ENCODE measurements at regions not wholly inside any gene's neighbourhood (a gene's known extent, or its start where the extent isn't known, plus 50 kb on each side); places are given as distances from the start of the nearest gene placed in this dataset.

DNA sequence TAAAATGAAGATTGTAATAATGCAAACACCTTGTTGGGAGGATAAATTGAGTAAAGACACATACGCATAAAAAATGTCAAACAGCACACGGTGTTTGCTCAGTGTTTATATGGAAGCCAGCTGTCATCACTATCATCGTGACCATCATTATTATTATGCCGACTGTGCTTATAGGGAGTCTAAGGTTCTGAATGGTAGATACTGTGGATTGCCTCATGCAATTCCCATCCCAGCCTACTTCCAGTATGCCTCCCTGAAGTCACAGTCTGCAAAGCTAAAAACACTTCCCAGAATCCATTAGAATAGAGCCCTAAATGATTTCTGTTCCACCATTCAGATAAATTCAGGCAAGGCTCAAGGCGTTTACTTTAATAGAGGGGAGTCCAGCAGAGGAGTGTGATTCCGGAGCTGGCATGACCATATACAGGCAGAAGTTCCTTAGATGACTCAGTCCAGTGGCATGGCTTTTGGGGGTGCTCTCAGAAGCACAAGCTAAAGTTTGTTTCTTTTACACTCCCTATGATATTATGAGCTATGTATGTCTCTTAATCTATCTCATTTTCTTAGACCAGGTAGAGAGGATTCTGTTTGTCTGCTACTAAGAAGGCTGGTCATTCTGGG, 148.7 kb downstream of the MEX3B start:
- TF ChIP-seq YY1 (IDR thresholded peaks at IDR 0.05; ENCODE audit: low read depth): no peak
- TF ChIP-seq CTCF (IDR thresholded peaks at IDR 0.05): no peak
- TF ChIP-seq EZH2phosphoT487 (IDR thresholded peaks at IDR 0.05; ENCODE audit: borderline replicate concordance, low read depth): no peak
- TF ChIP-seq TEAD4 (IDR thresholded peaks at IDR 0.05; ENCODE audit: borderline replicate concordance, insufficient read depth): no peak
- TF ChIP-seq RFX5 (IDR thresholded peaks at IDR 0.05; ENCODE audit: low read length): no peak
- TF ChIP-seq POLR2AphosphoS5 (IDR thresholded peaks at IDR 0.05; ENCODE audit: low read depth, low read length): no peak
- no peak for TF ChIP-seq RXRA (IDR thresholded peaks at IDR 0.05; ENCODE audit: borderline replicate concordance, low read depth)
- TF ChIP-seq GABPA (IDR thresholded peaks at IDR 0.05; ENCODE audit: low read depth): no peak
- TF ChIP-seq SIN3A (IDR thresholded peaks at IDR 0.05; ENCODE audit: borderline replicate concordance, low read depth, low read length): no peak
- no peak for TF ChIP-seq RAD21 (IDR thresholded peaks at IDR 0.05; ENCODE audit: low read length)
- TF ChIP-seq, protein P1, sequence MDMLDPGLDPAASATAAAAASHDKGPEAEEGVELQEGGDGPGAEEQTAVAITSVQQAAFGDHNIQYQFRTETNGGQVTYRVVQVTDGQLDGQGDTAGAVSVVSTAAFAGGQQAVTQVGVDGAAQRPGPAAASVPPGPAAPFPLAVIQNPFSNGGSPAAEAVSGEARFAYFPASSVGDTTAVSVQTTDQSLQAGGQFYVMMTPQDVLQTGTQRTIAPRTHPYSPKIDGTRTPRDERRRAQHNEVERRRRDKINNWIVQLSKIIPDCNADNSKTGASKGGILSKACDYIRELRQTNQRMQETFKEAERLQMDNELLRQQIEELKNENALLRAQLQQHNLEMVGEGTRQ (IDR thresholded peaks at IDR 0.05; ENCODE audit: borderline replicate concordance, low read depth, low read length): no peak
- no peak for TF ChIP-seq TAF1 (IDR thresholded peaks at IDR 0.05; ENCODE audit: borderline replicate concordance, low read depth, low read length)
